D341Med (cell line): ENCODE measurements at regions not wholly inside any gene's neighbourhood (a gene's known extent, or its start where the extent isn't known, plus 50 kb on each side); places are given as distances from the start of the nearest gene placed in this dataset.

Experiments used
- DNase-seq: peaks from one replicate; pipeline ENCODE4 v3.0.0; 2012; ENCODE audit warnings: low spot score

DNA sequence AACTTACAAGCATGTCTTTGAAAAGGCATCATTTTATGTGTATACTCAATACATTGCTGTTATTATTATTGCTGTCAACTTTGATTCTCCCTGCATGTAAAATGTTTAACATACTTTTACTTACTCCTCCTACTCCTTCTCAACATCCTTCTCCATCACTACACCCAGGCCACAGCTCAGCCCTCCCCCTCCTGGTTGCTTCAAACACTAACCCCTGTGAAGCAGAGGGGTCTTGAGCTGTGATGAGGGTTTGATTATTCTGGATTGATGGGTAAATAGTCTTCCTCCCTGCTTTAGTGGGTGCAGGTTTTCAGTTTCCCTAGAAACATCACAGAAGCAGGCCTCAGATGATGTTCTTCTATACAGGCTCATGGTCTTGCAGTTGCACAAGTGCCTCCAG lies 221.0 kb downstream of the OSR1 start:
- no peak for DNase-seq

DNA sequence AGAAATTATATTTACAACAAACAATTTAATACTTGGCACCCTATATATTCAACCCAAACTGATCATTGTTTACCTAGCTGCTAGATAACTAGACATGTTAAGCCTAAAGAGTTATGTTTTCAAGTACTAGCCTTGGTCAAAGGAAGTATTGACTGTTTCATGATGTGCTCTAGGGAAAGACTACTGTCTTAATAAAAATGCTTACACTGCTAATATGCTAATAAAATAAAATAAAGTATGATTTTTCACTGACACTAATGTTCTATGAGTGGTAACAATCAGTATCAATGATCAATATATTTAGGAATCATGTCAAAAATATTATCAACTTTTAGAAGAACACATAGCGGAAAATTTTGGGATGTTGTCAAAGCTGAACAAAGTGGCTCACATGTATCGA lies 225.5 kb downstream of the OSR1 start:
- no peak for DNase-seq

DNA sequence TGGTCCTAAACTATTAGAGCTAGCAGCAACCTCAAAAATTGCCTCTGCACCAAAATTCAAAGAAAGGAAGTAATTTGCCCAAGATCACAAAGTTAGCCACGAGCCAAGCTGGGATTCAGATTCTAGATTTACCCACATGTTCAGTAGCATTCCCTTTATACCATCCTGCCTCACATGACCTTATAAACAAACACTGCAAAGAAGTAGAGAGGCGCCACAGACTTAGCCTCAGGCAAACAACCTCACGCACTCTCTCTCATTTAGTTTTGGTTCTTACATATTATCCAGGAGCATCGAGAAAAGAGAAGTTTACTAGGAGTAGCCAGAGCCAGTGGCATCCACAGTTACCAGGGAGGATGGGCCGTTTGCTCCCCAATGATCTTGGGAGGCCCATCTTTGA lies 226.6 kb downstream of the OSR1 start:
- DNase-seq, result no peak

DNA sequence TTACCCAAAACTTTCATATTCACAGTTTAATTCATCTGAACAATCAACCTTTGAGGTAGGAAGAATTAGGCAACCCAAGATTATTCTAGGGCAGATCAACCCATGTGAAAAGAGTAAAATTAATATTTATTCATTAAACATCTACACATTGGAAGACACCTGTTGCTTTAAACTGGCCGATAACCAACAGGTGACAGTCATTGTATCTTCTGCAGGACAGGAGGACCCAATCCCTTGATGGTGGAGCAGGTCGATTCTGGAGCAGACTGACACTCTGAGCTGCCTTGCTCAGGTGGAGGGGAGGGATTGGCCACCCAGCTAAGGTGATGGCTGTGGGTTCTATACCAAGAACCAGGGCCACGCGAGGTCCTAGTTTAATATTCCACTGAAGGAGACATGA lies 230.3 kb downstream of the OSR1 start:
- DNase-seq, result no peak

DNA sequence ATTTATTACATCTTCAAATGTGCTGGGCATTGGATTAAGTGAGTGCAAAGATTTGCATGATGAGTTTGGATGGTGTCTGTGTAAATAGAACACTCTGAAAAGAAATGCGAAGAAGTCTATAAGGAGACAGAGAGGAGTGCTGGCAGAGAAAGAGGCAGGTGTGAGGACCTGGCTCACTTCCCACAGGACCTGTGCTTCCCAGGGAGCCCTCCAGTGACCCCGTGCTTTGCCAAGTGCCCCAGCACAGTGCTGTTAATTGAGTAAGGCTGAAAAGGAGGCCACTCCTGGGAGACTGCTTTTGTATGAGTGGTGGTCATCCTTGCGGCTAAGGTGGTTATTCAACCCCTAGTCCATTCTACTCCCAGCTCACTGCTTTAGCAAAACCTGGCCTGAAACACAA lies 230.8 kb downstream of the OSR1 start:
- DNase-seq, result no peak

DNA sequence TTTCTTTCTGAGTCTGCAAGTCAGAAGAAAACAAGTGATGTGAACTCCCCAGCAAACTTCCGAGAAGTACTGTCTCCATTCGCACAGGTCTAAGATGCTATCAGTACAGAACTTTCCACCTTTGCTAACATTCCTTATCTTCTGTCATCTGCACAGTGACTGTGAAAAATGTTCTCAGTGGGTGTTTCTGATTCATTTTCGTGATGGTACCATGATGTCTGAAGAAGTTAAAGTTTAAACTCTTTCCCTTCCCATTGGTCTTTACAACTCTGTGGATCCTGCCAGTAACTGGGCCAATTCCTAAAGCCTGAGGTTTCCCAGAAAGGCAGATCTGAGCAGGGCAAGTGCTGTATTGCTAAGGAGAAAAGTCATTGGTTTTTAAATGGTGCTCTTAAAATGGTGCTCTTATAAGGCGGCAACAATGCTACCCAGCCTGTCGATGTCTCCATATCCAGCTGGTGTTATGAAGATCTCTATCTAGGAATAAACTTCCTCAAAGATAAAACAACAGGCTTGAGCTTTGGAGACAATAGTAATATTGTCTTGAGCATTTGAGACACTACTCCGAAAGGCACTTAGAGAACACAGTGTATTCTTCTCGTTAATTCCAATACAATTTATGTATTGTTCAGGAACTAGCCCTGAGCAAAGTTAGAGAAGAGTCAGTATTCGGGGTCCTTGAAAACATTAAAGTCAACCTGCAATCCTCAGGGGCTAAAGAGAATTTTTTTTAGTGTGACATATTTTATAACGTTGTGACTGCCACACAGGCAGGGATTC lies 232.3 kb downstream of the OSR1 start:
- DNase-seq, result no peak

DNA sequence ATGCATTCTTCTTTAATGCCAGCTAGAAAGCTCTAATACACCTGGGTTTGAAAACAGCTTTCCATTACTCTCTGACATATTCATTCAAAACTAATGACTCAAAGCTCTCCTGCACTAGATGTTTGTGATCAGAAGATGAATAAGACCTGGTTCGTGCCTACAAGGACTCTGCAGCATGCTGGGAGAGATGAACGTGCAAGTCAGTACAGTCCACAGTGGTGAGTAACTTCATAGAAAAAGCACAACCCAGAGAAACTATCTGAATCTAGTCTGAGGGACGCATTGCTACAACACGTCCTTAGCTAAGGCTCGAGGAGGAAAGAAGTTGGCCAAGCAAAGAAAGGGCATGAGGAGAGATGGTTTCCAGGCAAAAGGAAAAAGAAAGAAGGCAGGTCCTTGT lies 234.3 kb downstream of the OSR1 start:
- DNase-seq, result no peak

DNA sequence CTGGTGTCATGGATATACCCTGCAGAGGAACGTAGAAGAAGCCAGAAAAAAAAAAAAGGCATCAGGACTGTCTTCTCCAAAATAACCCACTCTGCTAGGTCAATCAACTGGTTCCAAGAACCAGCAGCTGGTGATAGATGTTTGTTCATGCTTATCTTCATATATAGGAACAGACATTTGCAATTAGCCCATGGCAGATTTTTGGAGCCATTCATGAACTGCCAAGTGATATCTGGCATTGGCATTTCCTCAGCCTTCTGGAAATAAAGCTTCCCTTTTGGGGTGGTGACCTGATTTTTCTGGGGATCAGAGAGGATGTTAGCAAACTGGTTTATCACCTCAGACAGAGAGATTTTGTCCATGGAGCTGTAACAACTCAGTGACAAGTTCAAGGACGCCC lies 234.9 kb downstream of the OSR1 start:
- DNase-seq, result no peak

DNA sequence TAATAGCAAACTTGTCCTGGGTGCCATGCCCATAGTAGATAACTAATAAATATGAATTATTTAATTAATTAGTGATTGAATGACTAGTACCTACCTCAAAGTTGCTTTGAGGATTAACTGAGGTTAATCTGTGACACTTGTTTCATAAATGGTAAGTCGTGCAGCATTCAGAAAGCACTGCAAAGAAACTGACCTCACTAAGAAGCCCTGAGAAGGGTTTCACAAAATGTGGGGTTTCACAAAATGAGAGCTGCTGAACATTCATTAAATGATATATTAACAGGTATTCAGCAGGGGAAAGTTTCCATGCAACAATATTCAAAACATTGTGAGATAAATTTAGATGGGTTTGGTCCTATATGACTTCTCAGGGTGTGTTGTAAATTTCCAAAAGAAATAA lies 236.2 kb downstream of the OSR1 start:
- no peak for DNase-seq

DNA sequence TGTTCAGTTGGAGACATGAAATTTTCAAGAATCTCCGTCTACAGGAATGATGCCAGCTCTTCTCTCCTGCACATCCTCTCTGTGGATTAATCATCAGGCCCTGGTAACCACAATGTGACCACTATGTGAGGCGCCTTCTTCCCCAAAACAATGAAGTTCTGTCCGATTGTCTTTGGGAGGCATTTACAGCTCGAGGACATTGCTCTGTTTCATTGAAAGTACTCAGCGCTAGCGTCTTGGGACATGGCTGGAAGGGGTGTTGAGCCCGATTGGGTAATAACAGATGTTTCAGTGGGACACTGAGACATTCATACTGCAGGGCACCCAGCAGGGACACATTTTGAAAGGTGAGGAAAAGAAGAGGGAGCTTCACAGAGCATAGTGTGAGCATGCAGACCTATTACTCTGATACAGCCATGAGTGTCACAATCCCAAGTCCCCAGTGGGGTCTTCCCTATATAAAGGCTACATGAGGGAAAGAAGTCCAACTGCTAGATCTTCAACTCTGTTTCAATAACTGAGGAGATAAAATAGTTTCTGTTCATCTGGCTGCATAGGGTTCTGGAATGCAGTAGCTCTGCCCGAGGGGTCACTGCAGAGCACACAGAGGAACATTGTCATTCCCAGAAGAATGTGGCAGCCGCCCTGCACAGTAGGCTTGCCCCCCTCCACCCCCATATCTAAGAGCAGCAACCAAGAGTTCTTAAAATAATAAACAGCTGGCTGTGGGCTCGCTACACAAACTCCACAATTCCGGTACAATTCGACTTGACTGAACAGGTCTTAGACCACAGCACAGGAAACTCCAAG lies 237.3 kb downstream of the OSR1 start:
- DNase-seq, result no peak

DNA sequence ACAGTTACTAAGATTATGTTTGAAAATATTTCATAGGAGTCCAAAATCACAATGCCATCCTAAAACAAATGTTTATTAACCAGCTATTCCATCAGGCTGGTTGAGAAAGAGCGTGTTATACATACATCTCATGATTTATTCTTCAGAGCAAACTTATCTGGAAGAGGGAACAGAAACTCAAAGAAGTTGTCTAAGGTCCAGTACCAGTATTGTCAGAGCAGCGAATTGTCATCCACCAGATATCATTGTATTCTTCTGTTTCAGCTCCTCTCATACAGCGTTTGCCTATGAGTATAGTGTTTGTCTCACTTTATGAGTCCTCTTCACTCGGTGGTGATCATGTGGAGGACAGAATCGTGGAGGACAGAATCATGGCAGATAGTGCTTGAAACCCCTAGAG lies 238.2 kb downstream of the OSR1 start:
- no peak for DNase-seq

DNA sequence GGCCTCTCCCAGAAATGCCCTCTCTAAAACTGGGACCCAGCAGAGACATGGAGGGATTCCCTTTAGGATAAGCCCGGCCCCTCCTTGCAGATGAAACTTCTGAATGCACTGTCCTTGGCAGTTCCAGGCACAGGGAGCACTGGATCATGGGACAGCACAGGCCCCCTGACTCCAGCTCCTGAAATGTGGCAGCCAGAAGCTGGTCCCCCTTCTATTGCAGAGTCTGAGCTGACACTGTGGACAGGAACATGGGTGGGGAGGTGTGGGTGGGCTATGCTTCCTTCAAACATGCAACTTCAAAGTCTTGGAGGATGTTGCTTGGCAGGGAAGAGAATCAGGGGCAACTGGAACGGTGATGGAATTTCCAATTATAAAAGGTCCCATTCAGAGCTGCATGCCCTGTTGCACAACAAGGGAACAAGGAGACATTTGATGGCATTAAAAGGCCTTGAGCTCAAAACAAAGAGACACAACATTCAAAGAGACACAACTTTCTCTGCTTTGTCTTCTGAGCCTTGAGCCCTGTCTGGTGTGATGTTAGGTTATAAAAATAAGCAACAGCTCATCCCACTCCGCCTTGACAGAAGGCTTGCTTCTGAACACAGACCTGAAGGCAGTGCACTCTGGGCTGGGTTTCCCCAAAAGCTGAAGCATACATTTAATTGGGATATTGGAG lies 239.0 kb downstream of the OSR1 start:
- no peak for DNase-seq

DNA sequence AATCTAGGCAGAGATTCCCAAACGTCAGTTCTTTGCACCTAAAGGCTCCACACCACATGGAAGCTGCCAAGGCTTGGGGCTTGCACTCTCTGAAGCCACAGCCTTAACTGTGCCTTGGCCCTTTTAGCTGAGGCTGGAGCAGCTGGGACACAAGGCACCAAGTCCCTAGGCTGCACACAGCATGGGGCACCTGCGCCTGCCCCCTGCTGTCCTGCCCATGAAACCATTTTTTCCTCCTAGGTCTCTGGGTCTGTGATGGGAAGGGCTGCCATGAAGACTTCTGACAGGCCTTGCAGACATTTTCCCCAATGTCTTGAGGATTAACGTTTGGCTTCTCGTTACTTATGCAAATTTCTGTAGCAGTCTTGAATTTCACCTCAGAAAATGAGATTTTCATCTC lies 241.5 kb downstream of the OSR1 start:
- no peak for DNase-seq

DNA sequence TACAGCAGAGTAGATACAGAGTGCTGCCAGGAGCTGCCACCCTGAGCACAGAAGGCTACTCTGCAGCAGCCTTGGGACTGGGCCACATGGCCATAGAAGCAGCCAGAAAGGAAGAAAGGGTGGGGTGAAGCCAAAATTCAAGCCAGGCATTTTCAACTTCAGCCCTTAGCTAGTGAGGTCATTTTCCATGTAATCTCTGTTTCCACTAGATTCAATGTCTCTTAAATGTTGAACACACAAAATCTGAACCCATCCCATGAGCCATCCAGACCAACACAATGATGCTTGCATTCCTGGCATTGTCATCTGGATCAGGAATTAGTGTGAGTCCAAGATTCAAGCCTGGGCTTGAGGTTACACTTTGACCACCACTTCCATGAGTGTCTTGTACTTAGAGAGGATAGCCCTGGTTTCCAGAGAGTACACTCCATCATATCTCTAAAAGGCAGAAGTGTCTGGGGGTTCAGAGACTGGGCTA lies 243.6 kb downstream of the OSR1 start:
- DNase-seq, result no peak

DNA sequence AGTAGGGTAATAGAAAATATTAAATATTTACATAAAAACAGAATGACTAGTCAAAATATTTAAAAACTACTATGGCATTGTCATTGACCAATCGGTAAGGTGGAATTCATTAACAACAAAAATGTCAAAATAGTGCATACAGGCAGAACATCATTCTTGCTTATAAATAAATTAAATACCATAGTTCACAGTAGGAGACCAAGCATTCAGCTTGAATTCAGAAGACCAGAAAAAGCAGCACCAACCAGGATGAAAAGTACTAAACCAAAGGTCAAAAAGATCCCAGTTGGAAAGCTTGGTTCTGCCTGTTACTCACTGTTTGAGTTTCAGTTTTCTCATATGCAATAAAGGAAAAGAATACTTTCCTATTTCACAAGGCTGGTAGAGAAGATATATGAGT lies 244.3 kb downstream of the OSR1 start:
- no peak for DNase-seq

DNA sequence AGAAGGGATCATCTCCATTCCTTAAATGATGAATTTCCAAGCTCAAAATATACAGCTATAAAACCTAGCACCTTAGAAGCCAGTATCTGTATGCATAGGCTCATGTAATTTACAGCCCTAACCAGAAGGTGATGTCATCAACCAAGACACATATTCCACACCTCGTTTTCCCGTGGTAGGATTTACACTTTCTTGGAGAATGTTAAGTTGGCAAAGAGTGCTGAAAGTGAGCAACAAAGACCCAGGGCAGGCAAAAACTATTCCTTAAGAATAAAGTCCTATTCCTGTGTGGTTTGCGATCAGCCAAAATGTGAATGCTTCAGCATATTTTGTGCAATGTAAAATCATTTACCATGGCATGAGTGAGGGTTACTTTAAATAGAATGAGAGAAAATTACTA lies 247.1 kb downstream of the OSR1 start:
- DNase-seq, result no peak

DNA sequence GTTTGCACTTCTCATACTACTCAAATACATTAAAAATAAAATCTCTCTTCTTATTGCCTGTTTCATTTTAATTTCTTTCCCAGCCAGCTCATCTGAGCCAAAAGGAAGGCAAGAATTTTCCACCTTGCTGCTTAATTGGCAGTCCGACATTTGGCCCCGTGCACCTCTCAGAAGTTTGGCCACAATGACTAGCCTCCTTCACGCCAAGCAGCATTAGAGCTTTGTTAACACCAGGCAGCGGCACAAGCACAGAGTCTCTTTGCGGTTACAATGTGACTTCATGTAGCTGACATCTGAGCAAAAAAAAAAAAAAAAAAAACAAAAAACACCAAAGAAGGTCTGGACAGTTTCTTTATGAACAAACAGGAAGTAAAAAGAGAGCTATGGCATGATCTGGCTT lies 248.9 kb downstream of the OSR1 start:
- DNase-seq, result no peak

DNA sequence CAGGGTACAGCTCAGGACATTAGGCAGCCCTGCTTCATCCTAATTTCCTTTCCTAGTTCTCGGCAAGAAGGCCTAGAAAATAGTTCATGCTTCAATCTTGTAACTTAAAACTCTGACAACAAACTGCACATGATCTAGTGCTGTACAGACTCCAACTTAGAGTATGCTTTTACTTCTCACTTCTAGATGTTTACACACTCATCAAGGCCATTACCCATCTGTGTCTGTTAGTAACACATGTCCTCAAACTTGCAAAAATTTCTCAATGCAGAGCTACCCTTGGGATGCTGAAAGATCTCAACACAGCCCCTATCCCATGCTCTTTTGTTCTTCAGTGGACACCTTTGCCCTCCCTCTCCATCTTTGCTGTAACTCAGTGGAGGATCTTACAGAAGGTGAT lies 252.0 kb downstream of the OSR1 start:
- DNase-seq, result no peak

DNA sequence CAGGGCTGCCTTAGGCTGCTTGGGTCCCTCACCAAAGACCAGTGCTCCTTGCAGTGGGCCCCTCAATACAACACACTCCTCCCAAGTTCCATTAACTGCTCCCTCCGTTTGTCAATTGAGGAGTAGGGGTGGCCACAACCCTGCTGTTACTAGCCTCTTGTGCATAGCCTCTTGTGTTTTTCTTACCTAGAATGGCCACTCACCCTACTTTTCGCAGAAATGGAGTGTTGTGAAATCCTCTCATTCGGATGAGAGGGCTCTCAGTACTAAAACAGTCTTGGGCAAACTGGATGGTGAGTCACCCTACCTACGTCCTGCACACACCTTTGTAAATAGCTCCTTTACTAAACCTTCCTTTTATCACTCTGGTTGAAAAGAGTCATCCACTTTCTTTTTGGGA lies 253.9 kb downstream of the OSR1 start:
- no peak for DNase-seq

DNA sequence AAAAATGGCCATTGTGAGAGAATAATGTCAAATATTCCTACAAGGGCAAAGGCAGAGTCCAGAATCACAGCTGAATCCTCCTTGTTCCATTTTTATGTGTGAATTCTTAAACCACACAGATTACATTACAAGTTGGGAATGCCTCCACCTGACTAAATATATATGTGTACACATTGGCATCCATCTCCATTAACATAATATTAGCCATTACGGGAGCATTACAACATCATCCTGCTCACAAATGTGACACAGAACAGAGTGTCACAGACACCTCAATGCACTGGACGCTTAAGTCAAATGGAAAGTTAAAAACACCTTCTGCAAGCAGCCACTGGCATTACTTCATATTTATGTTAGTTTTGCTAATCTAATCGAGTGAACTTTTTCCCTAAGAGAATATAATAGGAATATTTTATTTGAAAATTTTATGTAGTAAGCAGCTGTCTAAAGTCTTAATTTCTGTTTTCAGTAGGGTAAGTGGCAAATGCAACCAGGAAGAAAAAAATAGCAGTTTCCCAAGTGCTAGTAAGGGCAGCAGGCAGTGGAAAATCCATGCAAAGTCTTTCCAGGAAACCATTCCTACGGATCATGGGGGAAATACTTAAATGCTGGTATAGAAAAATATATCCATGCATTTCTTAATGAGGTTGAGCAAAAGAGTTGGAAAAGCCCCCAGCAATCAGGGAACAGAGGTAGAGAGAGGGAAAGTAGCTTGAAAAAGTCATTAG lies 255.6 kb downstream of the OSR1 start:
- no peak for DNase-seq

DNA sequence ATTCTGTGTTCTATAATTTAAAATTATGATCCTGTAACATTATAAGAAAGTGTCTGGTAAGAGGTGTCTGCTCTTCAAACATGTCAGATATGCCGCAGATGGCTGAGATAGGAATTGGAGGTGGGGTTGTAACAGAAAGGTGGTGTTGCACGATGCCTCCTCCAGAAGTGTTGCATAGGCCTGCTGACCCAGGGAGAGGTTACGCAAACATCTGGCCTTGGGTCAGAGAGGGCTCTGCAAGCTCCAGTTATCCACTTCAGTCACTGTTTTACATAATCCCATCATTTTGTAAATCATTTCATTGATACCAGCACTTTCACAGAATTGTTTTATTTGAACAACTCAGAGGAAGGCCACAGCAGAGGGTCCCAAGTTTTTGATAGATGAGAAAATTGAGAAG lies 256.5 kb downstream of the OSR1 start:
- no peak for DNase-seq

DNA sequence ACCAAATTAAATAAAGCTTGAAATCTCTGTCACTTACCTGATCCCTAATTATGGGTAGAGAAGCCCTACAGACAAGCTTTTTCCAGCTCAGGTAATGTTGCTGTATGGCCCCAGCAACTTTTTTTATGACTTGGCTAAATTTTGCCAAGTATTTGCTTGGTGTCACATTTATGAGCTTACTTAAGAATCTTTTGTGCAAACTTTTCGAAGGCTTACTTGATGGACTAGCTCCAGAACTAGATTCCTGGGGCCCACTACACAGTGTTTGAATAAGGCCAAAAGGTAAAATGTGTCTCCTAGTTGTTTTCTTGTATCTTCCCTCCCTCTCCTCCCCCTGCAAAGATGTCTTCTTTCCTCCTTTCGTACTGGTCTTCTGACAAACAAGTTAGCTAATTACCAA lies 257.9 kb downstream of the OSR1 start:
- DNase-seq, result no peak
